ENCODE measurements at regions not wholly inside any gene's neighbourhood (a gene's known extent, or its start where the extent isn't known, plus 50 kb on each side); places are given as distances from the start of the nearest gene placed in this dataset.

DNA sequence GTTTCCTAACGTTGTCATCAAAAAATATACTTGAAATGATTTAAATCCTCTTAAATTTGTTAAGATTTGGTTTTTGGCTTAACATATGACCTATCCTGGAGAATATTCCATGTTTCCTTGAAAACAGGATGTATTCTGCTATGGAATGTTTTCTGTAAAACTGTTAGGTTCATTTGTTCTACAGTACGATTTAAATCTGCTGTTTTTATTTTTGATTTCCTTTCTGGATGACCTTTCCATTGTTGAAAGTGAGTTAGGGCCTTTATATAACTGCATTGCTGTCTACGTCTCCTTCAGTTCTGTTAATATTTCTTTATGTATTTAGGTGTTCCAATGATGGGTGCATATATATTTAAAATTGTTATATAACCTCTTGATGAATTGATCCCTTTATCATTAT is 465.3 kb upstream of the ALCAM start:
- intact Hi-C loops (cut with DNase I): no loop called here
- no peaks in the 10 kb centered on the region for H3K9me3 ChIP-seq
- no peak overlapping the region for H3K27ac ChIP-seq
- no peaks in the 10 kb centered on the region for H3K27me3 ChIP-seq
- H3K4me1 ChIP-seq: no peaks in the 10 kb centered on the region
- no peak for DNase-seq (ENCODE audit: extremely low spot score in 2 of 2)
- TF ChIP-seq, protein P1, sequence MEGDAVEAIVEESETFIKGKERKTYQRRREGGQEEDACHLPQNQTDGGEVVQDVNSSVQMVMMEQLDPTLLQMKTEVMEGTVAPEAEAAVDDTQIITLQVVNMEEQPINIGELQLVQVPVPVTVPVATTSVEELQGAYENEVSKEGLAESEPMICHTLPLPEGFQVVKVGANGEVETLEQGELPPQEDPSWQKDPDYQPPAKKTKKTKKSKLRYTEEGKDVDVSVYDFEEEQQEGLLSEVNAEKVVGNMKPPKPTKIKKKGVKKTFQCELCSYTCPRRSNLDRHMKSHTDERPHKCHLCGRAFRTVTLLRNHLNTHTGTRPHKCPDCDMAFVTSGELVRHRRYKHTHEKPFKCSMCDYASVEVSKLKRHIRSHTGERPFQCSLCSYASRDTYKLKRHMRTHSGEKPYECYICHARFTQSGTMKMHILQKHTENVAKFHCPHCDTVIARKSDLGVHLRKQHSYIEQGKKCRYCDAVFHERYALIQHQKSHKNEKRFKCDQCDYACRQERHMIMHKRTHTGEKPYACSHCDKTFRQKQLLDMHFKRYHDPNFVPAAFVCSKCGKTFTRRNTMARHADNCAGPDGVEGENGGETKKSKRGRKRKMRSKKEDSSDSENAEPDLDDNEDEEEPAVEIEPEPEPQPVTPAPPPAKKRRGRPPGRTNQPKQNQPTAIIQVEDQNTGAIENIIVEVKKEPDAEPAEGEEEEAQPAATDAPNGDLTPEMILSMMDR (IDR thresholded peaks at IDR 0.05): no peak
- TF ChIP-seq POLR2A (IDR thresholded peaks at IDR 0.05) (no peak), POLR2AphosphoS5 (IDR thresholded peaks at IDR 0.05; ENCODE audit: insufficient read depth in 1 of 2, low read depth in 1 of 2) (no peak)
- no peaks in the 10 kb centered on the region for H3K36me3 ChIP-seq
- H3K4me3 ChIP-seq: no peak overlapping the region

DNA sequence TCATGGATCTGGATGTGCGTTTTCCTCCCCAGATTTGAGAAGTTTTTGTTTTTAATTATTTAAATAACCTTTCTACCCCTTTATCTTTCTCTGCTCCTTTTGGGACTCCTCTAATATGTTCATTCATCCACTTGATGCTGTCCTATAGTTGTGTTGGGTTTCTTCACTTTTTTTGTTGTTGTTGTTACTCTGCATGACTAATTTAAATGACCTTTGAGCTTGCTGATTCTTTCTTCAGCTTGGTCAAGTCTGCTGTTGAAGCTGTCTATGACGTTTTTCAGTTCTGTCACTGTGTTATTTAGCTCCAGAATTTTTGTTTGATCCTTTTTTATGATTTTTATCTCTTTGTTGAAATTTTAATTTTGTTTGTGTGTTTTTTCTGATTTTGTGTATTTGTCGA is 463.6 kb upstream of the ALCAM start:
- intact Hi-C loops (cut with DNase I): no loop called here
- Histone ChIP-seq H3K27ac (no peak overlapping the region), H3K9me3 (no peaks in the 10 kb centered on the region), H3K36me3 (no peaks in the 10 kb centered on the region), H3K4me3 (no peak overlapping the region), H3K4me1 (no peaks in the 10 kb centered on the region), H3K27me3 (no peaks in the 10 kb centered on the region)
- no peak for TF ChIP-seq POLR2AphosphoS5 (IDR thresholded peaks at IDR 0.05; ENCODE audit: insufficient read depth in 1 of 2, low read depth in 1 of 2)
- TF ChIP-seq POLR2A (IDR thresholded peaks at IDR 0.05): no peak
- no peak for DNase-seq (ENCODE audit: extremely low spot score in 2 of 2)

- Histone ChIP-seq H3K9me3 (no peaks in the 10 kb centered on the region), H3K36me3 (no peaks in the 10 kb centered on the region), H3K27me3 (no peaks in the 10 kb centered on the region), H3K27ac (no peak overlapping the region), H3K4me3 (no peak overlapping the region), H3K4me1 (no peaks in the 10 kb centered on the region)
- TF ChIP-seq, protein P1 (IDR thresholded peaks at IDR 0.05): no peak
- TF ChIP-seq POLR2AphosphoS5 (IDR thresholded peaks at IDR 0.05; ENCODE audit: insufficient read depth in 1 of 2, low read depth in 1 of 2) (no peak), POLR2A (IDR thresholded peaks at IDR 0.05) (no peak)
- no peak for DNase-seq (ENCODE audit: extremely low spot score in 2 of 2)
- intact Hi-C loops (cut with DNase I): no loop called here
Measured at GRCh38 chr3:104906001-104906639, 460.6 kb upstream of the ALCAM start.

GRCh38 chr3:104907507-104907906 is 459.2 kb upstream of the ALCAM start:
- no peak for TF ChIP-seq POLR2A (IDR thresholded peaks at IDR 0.05)
- TF ChIP-seq POLR2AphosphoS5 (IDR thresholded peaks at IDR 0.05; ENCODE audit: insufficient read depth in 1 of 2, low read depth in 1 of 2): no peak
- TF ChIP-seq, protein P1 (IDR thresholded peaks at IDR 0.05): no peak
- Histone ChIP-seq H3K9me3 (no peaks in the 10 kb centered on the region), H3K4me3 (no peak overlapping the region), H3K27ac (no peak overlapping the region), H3K27me3 (no peaks in the 10 kb centered on the region), H3K36me3 (no peaks in the 10 kb centered on the region), H3K4me1 (no peaks in the 10 kb centered on the region)
- intact Hi-C loops (cut with DNase I): no loop called here
- no peak for DNase-seq (ENCODE audit: extremely low spot score in 2 of 2)

- Histone ChIP-seq H3K27ac (no peak overlapping the region), H3K4me3 (no peak overlapping the region), H3K9me3 (no peaks in the 10 kb centered on the region), H3K36me3 (no peaks in the 10 kb centered on the region), H3K4me1 (no peaks in the 10 kb centered on the region), H3K27me3 (no peaks in the 10 kb centered on the region)
- intact Hi-C loops (cut with DNase I): no loop called here
- DNase-seq (ENCODE audit: extremely low spot score in 2 of 2): no peak
- TF ChIP-seq POLR2A (IDR thresholded peaks at IDR 0.05) (no peak), POLR2AphosphoS5 (IDR thresholded peaks at IDR 0.05; ENCODE audit: insufficient read depth in 1 of 2, low read depth in 1 of 2) (no peak)
- TF ChIP-seq, protein P1 (IDR thresholded peaks at IDR 0.05): no peak
Measured at GRCh38 chr3:104908761-104909160, 457.9 kb upstream of the ALCAM start.
